Hepatocyte (in vitro differentiated cells): ENCODE measurements at regions not wholly inside any gene's neighbourhood (a gene's known extent, or its start where the extent isn't known, plus 50 kb on each side); places are given as distances from the start of the nearest gene placed in this dataset.

Experiments
- DNase-seq: peaks from one replicate; pipeline ENCODE4 v3.0.0-alpha.2; 2016; ENCODE audit warnings: low spot score
- H2AFZ ChIP-seq: fragments of 200-600 bp; sonication (generic); 2 replicates; pipeline ENCODE4 v1.6.0; 2016; ENCODE audit warnings: antibody characterized with exemption, mild to moderate bottlenecking
- H3K27ac ChIP-seq: fragments of 200-600 bp; sonication (generic); 2 replicates; pipeline ENCODE4 v1.5.1; 2016; ENCODE audit warnings: mild to moderate bottlenecking
- H3K27me3 ChIP-seq: fragments of 200-600 bp; sonication (generic); 2 replicates; pipeline ENCODE4 v1.6.1; 2016
- H3K36me3 ChIP-seq: fragments of 200-600 bp; sonication (generic); replicated peaks from 2 replicates; pipeline ENCODE4 v1.5.1; 2016; ENCODE audit warnings: low read depth; ENCODE audit not compliant: insufficient read depth
- H3K4me1 ChIP-seq: fragments of 200-600 bp; sonication (generic); 2 replicates; pipeline ENCODE4 v1.5.1; 2016; ENCODE audit warnings: mild to moderate bottlenecking, moderate library complexity; ENCODE audit not compliant: insufficient read depth
- H3K4me2 ChIP-seq: fragments of 200-600 bp; sonication (generic); 2 replicates; pipeline ENCODE4 v1.6.0; 2016
- H3K4me3 ChIP-seq: fragments of 200-600 bp; sonication (generic); 2 replicates; pipeline ENCODE4 v1.5.1; 2016; ENCODE audit warnings: mild to moderate bottlenecking
- H3K79me2 ChIP-seq: fragments of 200-600 bp; sonication (generic); 2 replicates; pipeline ENCODE4 v1.6.0; 2017; ENCODE audit warnings: mild to moderate bottlenecking
- H3K9me2 ChIP-seq: fragments of 200-600 bp; sonication (generic); replicated peaks from 2 replicates; pipeline ENCODE4 v1.6.0; 2017; ENCODE audit warnings: mild to moderate bottlenecking; ENCODE audit not compliant: insufficient read depth
- H3K9me3 ChIP-seq: fragments of 200-600 bp; sonication (generic); 2 replicates; pipeline ENCODE4 v1.5.1; 2016; ENCODE audit warnings: low read depth, mild to moderate bottlenecking
- H4K20me1 ChIP-seq: fragments of 200-600 bp; sonication (generic); 2 replicates; pipeline ENCODE4 v1.6.0; 2016; ENCODE audit warnings: mild to moderate bottlenecking; ENCODE audit not compliant: insufficient read depth, poor library complexity, severe bottlenecking
- CTCF ChIP-seq: fragments of 200-600 bp; sonication (generic); IDR thresholded peaks from 2 replicates; pipeline ENCODE4 v1.5.1; 2016; ENCODE audit warnings: antibody characterized with exemption, mild to moderate bottlenecking; ENCODE audit not compliant: poor library complexity
- EZH2 ChIP-seq: fragments of 200-600 bp; sonication (generic); IDR thresholded peaks from 2 replicates; pipeline ENCODE4 v1.6.1; 2016; ENCODE audit warnings: antibody characterized with exemption, mild to moderate bottlenecking, borderline replicate concordance
- EZH2phosphoT487 ChIP-seq: fragments of 200-600 bp; sonication (generic); IDR thresholded peaks from one replicate; pipeline ENCODE4 v1.6.1; 2018; ENCODE audit warnings: antibody characterized with exemption, mild to moderate bottlenecking, low read depth, moderate library complexity; ENCODE audit not compliant: unreplicated experiment, severe bottlenecking
- WGBS: methylation state at CpG from one replicate; pipeline ENCODE4 v1.1.6; 2016; ENCODE audit warnings: low lambda C conversion rate; ENCODE audit errors: missing lambda C conversion rate; 5-methylcytosine and 5-hydroxymethylcytosine counted together

- no peak overlapping the region for H2AFZ ChIP-seq
- H3K9me2 ChIP-seq: no peaks in the 10 kb centered on the region
- H3K36me3 ChIP-seq: no peaks in the 10 kb centered on the region
- no peaks in the 10 kb centered on the region for H3K9me3 ChIP-seq
- peaks cover 9% of the 10 kb centered on the region for H3K4me1 ChIP-seq
- H3K27me3 ChIP-seq: no peaks in the 10 kb centered on the region
- TF ChIP-seq EZH2phosphoT487 (no peak), CTCF (no peak), EZH2 (no peak)
- H3K27ac ChIP-seq: peak overlapping the region; percentile 9
- 61% methylated on average over 6 of the region's 6 CpGs for WGBS
- H4K20me1 ChIP-seq: no peaks in the 10 kb centered on the region
- H3K4me2 ChIP-seq: no peak overlapping the region
- no peak for DNase-seq
- no peak overlapping the region for H3K4me3 ChIP-seq
- no peaks in the 10 kb centered on the region for H3K79me2 ChIP-seq
Measured at GRCh38 chr7:25349283-25350017, 121.2 kb upstream of the NPVF start.

- Histone ChIP-seq H3K4me3 (no peak overlapping the region), H3K27me3 (no peaks in the 10 kb centered on the region), H4K20me1 (no peaks in the 10 kb centered on the region), H3K79me2 (no peaks in the 10 kb centered on the region), H3K4me1 (peaks cover 9% of the 10 kb centered on the region), H3K4me2 (no peak overlapping the region), H3K36me3 (no peaks in the 10 kb centered on the region), H3K9me3 (no peaks in the 10 kb centered on the region), H3K9me2 (no peaks in the 10 kb centered on the region), H3K27ac (peak overlapping the region; percentile 9), H2AFZ (no peak overlapping the region)
- TF ChIP-seq CTCF: no peak
- no peak for TF ChIP-seq EZH2phosphoT487
- TF ChIP-seq EZH2: no peak
- WGBS: 69% methylated on average over 6 of the region's 6 CpGs
- no peak for DNase-seq
Measured at GRCh38 chr7:25350041-25350440, 121.8 kb upstream of the NPVF start.

GRCh38 chr7:25351761-25352160 lies 123.5 kb upstream of the NPVF start:
- DNase-seq: no peak
- no peaks in the 10 kb centered on the region for H3K79me2 ChIP-seq
- no peak overlapping the region for H3K4me3 ChIP-seq
- 90% methylated on average over 4 of the region's 4 CpGs for WGBS
- no peaks in the 10 kb centered on the region for H3K36me3 ChIP-seq
- H2AFZ ChIP-seq: no peak overlapping the region
- no peak overlapping the region for H3K27ac ChIP-seq
- no peak overlapping the region for H3K4me2 ChIP-seq
- H4K20me1 ChIP-seq: no peaks in the 10 kb centered on the region
- H3K9me3 ChIP-seq: no peaks in the 10 kb centered on the region
- H3K27me3 ChIP-seq: no peaks in the 10 kb centered on the region
- H3K9me2 ChIP-seq: no peaks in the 10 kb centered on the region
- TF ChIP-seq CTCF (no peak), EZH2phosphoT487 (no peak), EZH2 (no peak)
- H3K4me1 ChIP-seq: peaks cover 9% of the 10 kb centered on the region

GRCh38 chr7:25353196-25353595 lies 124.9 kb upstream of the NPVF start:
- 91% methylated on average over 2 of the region's 2 CpGs for WGBS
- no peaks in the 10 kb centered on the region for H3K79me2 ChIP-seq
- no peak overlapping the region for H3K4me2 ChIP-seq
- H3K9me2 ChIP-seq: no peaks in the 10 kb centered on the region
- no peak overlapping the region for H2AFZ ChIP-seq
- H3K4me3 ChIP-seq: no peak overlapping the region
- no peaks in the 10 kb centered on the region for H3K27me3 ChIP-seq
- H3K9me3 ChIP-seq: no peaks in the 10 kb centered on the region
- no peak for DNase-seq
- no peaks in the 10 kb centered on the region for H3K36me3 ChIP-seq
- no peak for TF ChIP-seq EZH2
- no peak for TF ChIP-seq EZH2phosphoT487
- TF ChIP-seq CTCF: no peak
- no peak overlapping the region for H3K27ac ChIP-seq
- peaks cover 9% of the 10 kb centered on the region for H3K4me1 ChIP-seq
- no peaks in the 10 kb centered on the region for H4K20me1 ChIP-seq
